Esophagus squamous epithelium (tissue), 4 donors: ENCODE measurements at regions not wholly inside any gene's neighbourhood (a gene's known extent, or its start where the extent isn't known, plus 50 kb on each side); places are given as distances from the start of the nearest gene placed in this dataset.

Experiments used
- CTCF ChIP-seq, 6 experiments: fragments of 450-650 bp in 4 of 6; fragments of 200-600 bp in 2 of 6; sonication (generic) in 2 of 6; IDR thresholded peaks; one replicate each; pipeline ENCODE4 v1.5.1; 2016 to 2019; ENCODE audit warnings: antibody characterized with exemption in 6 of 6, mild to moderate bottlenecking in 4 of 6, moderate library complexity in 4 of 6
- POLR2A ChIP-seq, 4 donors: fragments of 450-650 bp; IDR thresholded peaks; one replicate each; pipeline ENCODE4 v1.6.1; 2017; ENCODE audit warnings: antibody characterized with exemption in 4 of 4, mild to moderate bottlenecking in 4 of 4, moderate library complexity in 3 of 4

GRCh38 chr1:37243368-37244082, 209.2 kb upstream of the GRIK3 start:
- TF ChIP-seq CTCF (IDR thresholded peaks at IDR 0.05) (no peak), POLR2A (IDR thresholded peaks at IDR 0.05) (no peak)
